Epithelial cell of esophagus (primary cell): ENCODE measurements at regions not wholly inside any gene's neighbourhood (a gene's known extent, or its start where the extent isn't known, plus 50 kb on each side); places are given as distances from the start of the nearest gene placed in this dataset.

Experiments used
- DNase-seq: peaks from one replicate; pipeline ENCODE4 v3.0.0; 2010; ENCODE audit warnings: low read depth
- H3K4me3 ChIP-seq: 2 replicates; pipeline ENCODE4 v1.5.1; 2011; ENCODE audit warnings: mild to moderate bottlenecking, low read length, control low read depth
- TF ChIP-seq, protein P1 (sequence below): IDR thresholded peaks from 2 replicates; pipeline ENCODE4 v1.5.1; 2011; ENCODE audit warnings: low read depth, mild to moderate bottlenecking, low read length, control low read depth, inconsistent platforms; ENCODE audit not compliant: insufficient read depth; ENCODE audit errors: missing control alignments

DNA sequence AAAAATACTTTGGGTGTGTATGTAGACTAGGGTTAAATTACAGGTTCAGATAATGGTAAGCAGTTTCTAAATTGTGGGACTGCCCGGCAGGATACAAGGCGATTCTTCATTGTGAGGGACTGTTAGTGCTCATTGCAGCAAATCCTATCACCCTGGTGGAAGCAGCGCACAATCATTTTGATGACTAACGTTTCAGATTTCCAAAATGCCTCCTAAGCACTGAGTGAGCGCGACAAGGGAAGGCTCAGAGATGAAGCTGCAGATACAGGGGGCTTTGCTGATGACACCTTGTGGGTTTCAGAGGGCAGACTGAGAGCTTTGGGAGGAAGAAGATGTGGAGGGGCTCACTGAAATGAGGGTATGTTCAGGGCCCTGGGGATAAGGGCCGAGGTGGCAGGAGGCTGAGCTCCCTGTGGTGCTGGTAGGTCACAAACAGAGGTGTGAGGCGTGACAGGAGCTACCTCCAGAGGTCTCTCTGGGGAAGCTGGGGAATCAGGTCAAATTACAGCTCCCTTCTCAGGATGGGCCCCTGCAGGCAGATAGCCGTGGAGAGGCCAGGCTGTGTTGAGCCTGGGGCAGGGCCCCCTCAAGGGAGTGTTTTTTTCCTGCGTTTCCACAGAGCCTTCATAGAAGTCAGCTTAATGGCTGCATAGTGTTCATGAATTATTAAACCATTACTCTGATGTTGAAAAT is 84.5 kb upstream of the FYN start:
- H3K4me3 ChIP-seq = no peak overlapping the region
- no peak for DNase-seq
- TF ChIP-seq, protein P1, sequence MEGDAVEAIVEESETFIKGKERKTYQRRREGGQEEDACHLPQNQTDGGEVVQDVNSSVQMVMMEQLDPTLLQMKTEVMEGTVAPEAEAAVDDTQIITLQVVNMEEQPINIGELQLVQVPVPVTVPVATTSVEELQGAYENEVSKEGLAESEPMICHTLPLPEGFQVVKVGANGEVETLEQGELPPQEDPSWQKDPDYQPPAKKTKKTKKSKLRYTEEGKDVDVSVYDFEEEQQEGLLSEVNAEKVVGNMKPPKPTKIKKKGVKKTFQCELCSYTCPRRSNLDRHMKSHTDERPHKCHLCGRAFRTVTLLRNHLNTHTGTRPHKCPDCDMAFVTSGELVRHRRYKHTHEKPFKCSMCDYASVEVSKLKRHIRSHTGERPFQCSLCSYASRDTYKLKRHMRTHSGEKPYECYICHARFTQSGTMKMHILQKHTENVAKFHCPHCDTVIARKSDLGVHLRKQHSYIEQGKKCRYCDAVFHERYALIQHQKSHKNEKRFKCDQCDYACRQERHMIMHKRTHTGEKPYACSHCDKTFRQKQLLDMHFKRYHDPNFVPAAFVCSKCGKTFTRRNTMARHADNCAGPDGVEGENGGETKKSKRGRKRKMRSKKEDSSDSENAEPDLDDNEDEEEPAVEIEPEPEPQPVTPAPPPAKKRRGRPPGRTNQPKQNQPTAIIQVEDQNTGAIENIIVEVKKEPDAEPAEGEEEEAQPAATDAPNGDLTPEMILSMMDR = no peak

DNA sequence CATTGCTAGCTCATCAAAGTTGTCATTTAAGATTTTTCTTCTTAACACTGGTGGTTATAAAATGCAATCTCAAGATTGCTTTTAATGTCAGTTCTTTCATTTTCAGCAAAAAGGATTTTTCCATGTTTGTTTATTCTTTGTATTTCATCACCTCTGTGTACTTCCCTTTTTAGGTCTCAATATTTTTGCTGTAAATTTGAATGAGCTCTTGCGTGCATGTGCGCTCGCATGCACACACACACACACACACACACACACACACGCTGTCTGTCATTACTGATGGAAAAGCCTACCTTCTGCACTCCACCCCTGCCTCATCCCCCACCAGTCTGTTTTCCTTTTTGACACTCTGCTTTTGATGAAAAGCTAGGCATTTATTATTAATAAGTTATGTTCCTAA is 85.3 kb upstream of the FYN start:
- no peak for DNase-seq
- TF ChIP-seq, protein P1 = no peak
- H3K4me3 ChIP-seq = no peak overlapping the region

DNA sequence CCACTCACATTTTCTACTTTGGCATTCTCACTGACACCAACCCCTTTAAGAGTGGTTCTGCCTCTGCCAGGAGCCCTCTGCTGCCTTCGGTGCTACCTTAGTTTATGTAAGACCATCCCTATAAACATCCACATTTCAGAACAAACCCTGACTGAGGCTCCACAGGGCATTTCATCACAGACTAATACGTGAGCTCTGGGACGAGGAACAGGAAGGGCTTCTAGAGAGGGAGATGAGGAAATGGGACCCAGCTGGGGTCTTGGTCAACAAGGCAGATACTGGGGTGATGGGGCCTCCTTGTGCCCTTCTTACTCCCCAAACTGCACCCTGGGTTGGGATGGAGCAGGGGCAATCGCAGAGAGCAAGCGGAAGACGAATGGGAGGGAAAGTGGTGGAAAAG is 86.5 kb upstream of the FYN start:
- H3K4me3 ChIP-seq = no peak overlapping the region
- TF ChIP-seq, protein P1 = no peak
- no peak for DNase-seq

DNA sequence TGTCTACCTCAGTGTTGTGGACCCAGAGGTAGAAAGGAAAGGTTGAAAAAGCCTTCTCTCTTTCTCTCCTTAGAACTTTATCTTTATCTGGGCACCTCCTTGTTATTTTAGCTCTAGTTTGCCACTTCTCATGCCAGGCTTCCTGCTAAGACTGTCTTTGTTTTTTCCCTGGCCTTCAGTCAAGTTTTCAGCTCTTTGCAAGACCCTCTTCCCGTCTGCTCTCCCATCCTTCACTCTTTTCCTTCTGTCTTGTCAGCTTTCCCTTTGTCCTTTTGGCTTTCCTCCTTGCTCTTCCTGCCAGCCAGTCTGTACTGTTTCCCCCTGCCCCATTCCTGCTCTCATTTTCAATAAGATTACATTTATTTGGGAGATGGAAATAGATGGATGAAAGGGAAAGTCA is 86.8 kb upstream of the CCN6 start:
- TF ChIP-seq, protein P1 = no peak
- DNase-seq = no peak
- H3K4me3 ChIP-seq = no peak overlapping the region

DNA sequence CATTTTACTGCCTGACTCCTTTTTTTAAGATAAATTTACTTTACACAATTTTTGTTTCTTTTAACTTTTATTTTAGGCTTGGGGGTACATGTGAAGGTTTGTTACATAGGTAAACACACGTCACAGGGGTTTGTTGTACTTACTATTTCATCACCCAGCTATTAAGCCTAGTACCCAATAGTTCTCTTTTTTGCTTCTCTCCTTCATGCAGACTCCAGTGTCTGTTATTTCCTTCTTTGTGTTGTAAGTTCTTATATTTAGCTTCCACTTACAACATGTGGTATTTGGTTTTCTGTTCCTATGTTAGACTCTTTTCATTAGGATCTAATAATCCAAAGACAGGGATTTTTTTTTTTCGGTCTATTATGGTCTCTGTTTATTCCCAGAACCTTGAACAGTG is 83.5 kb upstream of the CCN6 start:
- no peak for DNase-seq
- TF ChIP-seq, protein P1 = no peak
- H3K4me3 ChIP-seq = no peak overlapping the region

DNA sequence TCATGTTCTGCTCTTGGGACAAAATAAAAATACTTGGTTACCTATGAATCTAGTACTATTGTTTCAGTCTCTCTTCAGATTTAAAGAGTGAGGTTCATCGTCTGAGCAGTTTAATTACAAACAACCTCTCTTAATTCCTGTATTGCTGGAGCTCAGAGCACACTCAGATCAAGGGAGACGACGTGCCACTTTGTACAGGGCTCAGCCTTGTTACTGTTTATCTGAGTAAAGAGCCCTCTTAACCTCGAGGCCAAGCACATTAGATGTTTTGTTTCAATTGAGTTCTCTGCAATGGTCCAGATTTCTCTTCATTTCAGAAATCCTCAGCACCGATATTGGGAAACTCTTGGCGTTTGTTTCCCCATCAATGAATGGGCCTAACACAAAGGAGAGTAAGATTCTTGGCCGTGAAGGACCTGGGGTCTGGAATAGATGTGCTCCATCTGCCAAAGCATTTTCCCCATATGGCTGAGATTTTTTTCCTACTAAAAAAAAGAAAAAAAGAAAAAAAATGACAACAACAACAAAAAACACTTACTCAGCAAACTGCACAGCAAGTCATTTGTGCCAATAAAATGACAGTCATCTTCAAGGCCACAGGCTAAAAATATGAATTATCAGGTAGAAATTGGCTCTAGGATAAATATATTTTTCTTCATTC is 82.6 kb upstream of the CCN6 start:
- TF ChIP-seq, protein P1 = no peak
- no peak for DNase-seq
- no peak overlapping the region for H3K4me3 ChIP-seq
